Uterus (tissue), 3 donors: ENCODE measurements at regions not wholly inside any gene's neighbourhood (a gene's known extent, or its start where the extent isn't known, plus 50 kb on each side); places are given as distances from the start of the nearest gene placed in this dataset.
"Not testable (repeated sequence)": the region's sequence is repeated elsewhere in the genome, so short reads cannot be mapped to it uniquely, and the experiment has no call there.

ENCODE experiments used
- DNase-seq, 2 donors: peaks; one replicate each; pipeline ENCODE4 v3.0.0-alpha.2; 2019 to 2020
- H3K27ac ChIP-seq, 2 donors: fragments of 200-600 bp; sonication (generic); 1 replicate in 1 of 2; 2 replicates in 1 of 2; pipeline ENCODE4 v1.5.1; 2016 to 2018
- H3K27me3 ChIP-seq, 2 donors: fragments of 200-600 bp; sonication (generic); one replicate each; pipeline ENCODE4 v1.5.1; 2018 to 2019; ENCODE audit warnings: control low read depth in 1 of 2
- H3K36me3 ChIP-seq, 2 donors: fragments of 200-600 bp; sonication (generic); one replicate each; pipeline ENCODE4 v1.5.1; 2019; ENCODE audit warnings: control low read depth in 1 of 2
- H3K4me1 ChIP-seq, 2 donors: fragments of 200-600 bp; sonication (generic); one replicate each; pipeline ENCODE4 v1.5.1; 2018 to 2019; ENCODE audit warnings: control low read depth in 1 of 2
- H3K4me3 ChIP-seq, 2 donors: fragments of 200-600 bp; sonication (generic); 1 replicate in 1 of 2; 2 replicates in 1 of 2; pipeline ENCODE4 v1.5.1; 2018 to 2019; ENCODE audit warnings: mild to moderate bottlenecking in 1 of 2
- H3K9me3 ChIP-seq, 2 donors: fragments of 200-600 bp; sonication (generic); one replicate each; pipeline ENCODE4 v1.5.1; 2019; ENCODE audit warnings: control low read depth in 1 of 2
- POLR2A ChIP-seq, 2 donors: fragments of 450-650 bp; IDR thresholded peaks; one replicate each; pipeline ENCODE4 v1.6.1; 2016; ENCODE audit warnings: antibody characterized with exemption in 2 of 2, mild to moderate bottlenecking in 1 of 2, moderate library complexity in 1 of 2
- intact Hi-C: fragments of 100-400 bp; cut with DNase I; formaldehyde crosslinking; loops from one replicate; pipeline ENCODE4 v1.15.1; 2023; ENCODE audit warnings: low total_unique reads
- TF ChIP-seq, protein P1 (sequence below), 4 experiments: fragments of 200-600 bp in 2 of 4; fragments of 450-650 bp in 2 of 4; sonication (generic) in 2 of 4; IDR thresholded peaks; one replicate each; pipeline ENCODE4 v1.5.1; 2016 to 2019; ENCODE audit warnings: antibody characterized with exemption in 4 of 4, mild to moderate bottlenecking in 2 of 4, moderate library complexity in 1 of 4
- donor health status: DM: yes; HTN: yes; CAD: no.

DNA sequence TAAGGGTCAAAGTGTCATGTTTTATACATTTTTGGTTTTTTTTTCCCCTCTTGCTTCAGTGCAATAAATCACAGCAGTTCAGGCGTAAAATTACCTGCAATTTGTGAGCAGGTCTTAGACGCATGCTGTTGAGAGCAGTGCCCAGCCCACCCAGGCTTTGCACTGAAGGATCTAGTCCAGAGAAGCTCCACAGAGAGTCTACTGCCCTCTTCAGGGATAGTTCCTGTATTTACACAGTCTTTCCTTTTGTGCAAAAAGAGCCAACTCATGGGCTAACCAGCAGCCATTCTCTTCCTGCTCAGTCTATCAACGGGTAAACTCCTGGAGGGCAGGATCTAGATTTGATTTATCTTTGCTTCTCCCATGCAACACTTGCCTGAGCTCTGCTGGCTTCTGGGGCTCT, 82.2 kb upstream of the NAMPT start:
- no peaks in the 10 kb centered on the region for H3K36me3 ChIP-seq
- no peaks in the 10 kb centered on the region for H3K9me3 ChIP-seq
- H3K4me3 ChIP-seq, result no peak overlapping the region
- DNase-seq, result no peak
- no peaks in the 10 kb centered on the region for H3K4me1 ChIP-seq
- intact Hi-C loops, result no loop called here
- TF ChIP-seq POLR2A (IDR thresholded peaks at IDR 0.05), result no peak
- TF ChIP-seq, protein P1, sequence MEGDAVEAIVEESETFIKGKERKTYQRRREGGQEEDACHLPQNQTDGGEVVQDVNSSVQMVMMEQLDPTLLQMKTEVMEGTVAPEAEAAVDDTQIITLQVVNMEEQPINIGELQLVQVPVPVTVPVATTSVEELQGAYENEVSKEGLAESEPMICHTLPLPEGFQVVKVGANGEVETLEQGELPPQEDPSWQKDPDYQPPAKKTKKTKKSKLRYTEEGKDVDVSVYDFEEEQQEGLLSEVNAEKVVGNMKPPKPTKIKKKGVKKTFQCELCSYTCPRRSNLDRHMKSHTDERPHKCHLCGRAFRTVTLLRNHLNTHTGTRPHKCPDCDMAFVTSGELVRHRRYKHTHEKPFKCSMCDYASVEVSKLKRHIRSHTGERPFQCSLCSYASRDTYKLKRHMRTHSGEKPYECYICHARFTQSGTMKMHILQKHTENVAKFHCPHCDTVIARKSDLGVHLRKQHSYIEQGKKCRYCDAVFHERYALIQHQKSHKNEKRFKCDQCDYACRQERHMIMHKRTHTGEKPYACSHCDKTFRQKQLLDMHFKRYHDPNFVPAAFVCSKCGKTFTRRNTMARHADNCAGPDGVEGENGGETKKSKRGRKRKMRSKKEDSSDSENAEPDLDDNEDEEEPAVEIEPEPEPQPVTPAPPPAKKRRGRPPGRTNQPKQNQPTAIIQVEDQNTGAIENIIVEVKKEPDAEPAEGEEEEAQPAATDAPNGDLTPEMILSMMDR (IDR thresholded peaks at IDR 0.05), result no peak
- no peak overlapping the region for H3K27ac ChIP-seq
- H3K27me3 ChIP-seq, result no peaks in the 10 kb centered on the region

DNA sequence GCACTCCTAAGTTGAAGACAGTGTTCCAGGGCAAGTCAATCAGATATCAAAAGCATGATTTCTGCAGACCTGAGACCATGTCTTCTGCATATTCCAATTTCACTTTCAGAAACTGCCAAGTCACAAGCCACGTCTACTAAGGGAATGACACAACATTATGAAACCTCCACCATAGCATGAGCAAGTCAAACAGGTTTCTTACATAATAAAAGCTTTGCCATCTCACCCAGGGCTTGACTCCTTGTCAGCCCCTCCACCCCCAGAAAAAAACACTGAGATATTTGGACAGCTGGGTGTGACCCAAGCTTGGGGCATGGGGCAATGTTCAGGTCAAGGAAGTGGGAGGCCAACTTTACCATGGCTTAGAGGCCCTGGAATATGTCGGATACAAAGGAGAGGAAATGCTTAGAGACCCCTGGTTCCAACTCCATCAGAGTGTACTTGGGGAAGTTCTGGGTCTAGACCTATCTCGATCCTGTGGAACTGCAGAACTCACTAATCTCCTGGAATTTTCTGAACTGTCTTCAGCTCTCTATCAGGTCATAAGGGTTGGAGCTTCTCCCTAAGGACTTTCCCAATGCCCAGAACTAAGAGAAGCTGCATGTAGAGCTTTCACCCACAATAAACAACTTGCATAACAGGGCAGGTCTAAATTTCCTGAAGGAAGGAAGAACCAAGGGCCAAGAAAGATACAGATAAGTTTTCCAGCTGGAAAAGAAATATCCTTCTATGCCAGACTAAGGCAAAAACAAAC, 80.6 kb upstream of the NAMPT start:
- no peak for DNase-seq
- H3K4me3 ChIP-seq, result no peak overlapping the region
- TF ChIP-seq POLR2A (IDR thresholded peaks at IDR 0.05), result no peak
- TF ChIP-seq, protein P1 (IDR thresholded peaks at IDR 0.05), result no peak
- H3K27me3 ChIP-seq, result no peaks in the 10 kb centered on the region
- H3K9me3 ChIP-seq, result no peaks in the 10 kb centered on the region
- H3K36me3 ChIP-seq, result no peaks in the 10 kb centered on the region
- intact Hi-C loops, result no loop called here
- no peaks in the 10 kb centered on the region for H3K4me1 ChIP-seq
- no peak overlapping the region for H3K27ac ChIP-seq

DNA sequence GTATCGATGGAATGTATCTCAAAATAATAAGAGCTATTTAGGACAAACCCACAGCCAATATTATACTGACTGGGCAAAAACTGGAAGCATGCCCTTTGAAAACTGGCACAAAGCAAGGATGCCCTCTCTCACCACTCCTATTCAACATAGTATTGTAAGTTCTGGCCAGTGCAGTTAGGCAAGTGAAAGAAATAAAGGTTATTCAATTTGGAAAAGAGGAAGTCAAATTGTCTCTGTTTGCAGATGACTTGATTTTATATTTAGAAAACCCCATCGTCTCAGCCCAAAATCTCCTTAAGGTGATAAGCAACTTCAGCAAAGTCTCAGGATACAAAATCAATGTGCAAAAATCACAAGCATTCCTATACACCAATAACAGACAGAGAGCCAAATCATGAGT, 77.7 kb upstream of the NAMPT start:
- H3K27ac ChIP-seq, H3K36me3 ChIP-seq, H3K4me1 ChIP-seq, H3K9me3 ChIP-seq, H3K27me3 ChIP-seq, H3K4me3 ChIP-seq, DNase-seq, intact Hi-C loops: not testable (repeated sequence)

DNA sequence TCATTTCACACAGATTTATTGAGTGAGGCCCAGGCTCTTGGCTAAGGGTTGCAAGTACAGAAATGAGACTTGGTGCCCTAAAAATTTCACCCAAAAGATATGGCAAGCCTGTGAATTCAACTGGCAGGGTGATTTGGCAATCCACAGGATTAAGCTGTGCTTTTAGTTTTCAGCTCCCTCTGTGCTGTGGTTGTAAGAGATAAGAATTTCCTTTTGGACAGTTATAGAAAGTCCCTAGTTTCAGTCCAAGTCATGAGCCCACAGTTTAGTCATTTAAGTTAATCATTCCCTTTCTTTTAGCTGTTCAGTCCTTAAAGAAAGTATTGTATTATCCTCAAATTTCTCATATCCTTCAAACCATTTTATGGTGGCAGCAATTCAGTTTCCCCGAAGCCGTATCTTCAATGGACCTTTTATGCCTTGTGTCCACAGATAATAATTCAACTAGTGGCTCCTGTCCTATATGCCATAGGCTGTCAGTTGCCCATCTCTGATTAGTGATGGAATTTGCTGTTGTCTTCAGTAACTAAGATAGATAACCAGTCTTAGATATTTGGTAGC, 73.4 kb upstream of the NAMPT start:
- Histone ChIP-seq H3K9me3 (no peaks in the 10 kb centered on the region), H3K27ac (no peak overlapping the region), H3K27me3 (no peaks in the 10 kb centered on the region), H3K4me1 (no peaks in the 10 kb centered on the region), H3K36me3 (no peaks in the 10 kb centered on the region), H3K4me3 (no peak overlapping the region)
- TF ChIP-seq POLR2A (IDR thresholded peaks at IDR 0.05), result no peak
- TF ChIP-seq, protein P1 (IDR thresholded peaks at IDR 0.05), result no peak
- intact Hi-C loops, result no loop called here
- DNase-seq, result no peak

DNA sequence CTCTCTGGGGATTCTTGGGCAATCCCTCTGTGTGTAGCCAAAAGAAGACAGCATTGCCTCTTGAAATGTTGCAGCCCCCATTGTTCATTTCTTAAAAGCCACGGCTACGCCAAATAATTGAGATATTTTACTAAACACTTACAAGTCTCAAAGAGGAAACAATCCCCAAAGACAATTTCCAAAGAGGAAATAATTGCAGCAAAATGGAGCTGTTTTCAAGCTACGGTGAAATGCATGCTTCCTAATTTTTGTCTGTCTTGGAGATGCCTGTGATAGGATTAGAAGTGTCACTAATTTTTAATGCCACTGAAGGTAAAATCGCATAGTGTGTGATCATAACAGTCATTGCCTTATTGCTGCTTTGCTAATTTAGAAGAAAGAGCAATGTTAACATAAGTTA, 72.9 kb upstream of the NAMPT start:
- intact Hi-C loops, result no loop called here

More for the DNA sequence above, 72.9 kb upstream of the NAMPT start:
- no peak for TF ChIP-seq POLR2A (IDR thresholded peaks at IDR 0.05)
- TF ChIP-seq, protein P1 (IDR thresholded peaks at IDR 0.05), result no peak
- no peak overlapping the region for H3K27ac ChIP-seq
- no peaks in the 10 kb centered on the region for H3K27me3 ChIP-seq
- H3K36me3 ChIP-seq, result no peaks in the 10 kb centered on the region
- H3K4me3 ChIP-seq, result no peak overlapping the region
- H3K4me1 ChIP-seq, result no peaks in the 10 kb centered on the region
- DNase-seq, result no peak
- no peaks in the 10 kb centered on the region for H3K9me3 ChIP-seq
